ENCODE measurements at regions not wholly inside any gene's neighbourhood (a gene's known extent, or its start where the extent isn't known, plus 50 kb on each side); places are given as distances from the start of the nearest gene placed in this dataset.

- no peak for TF ChIP-seq EZH2phosphoT487 (IDR thresholded peaks at IDR 0.05; ENCODE audit: borderline replicate concordance, low read depth)
- TF ChIP-seq NFIC (IDR thresholded peaks at IDR 0.05; ENCODE audit: borderline replicate concordance) = no peak
- no peak for TF ChIP-seq ELF1 (IDR thresholded peaks at IDR 0.05)
- TF ChIP-seq YY1 (IDR thresholded peaks at IDR 0.05; ENCODE audit: low read depth) = no peak
- H3K9me3 ChIP-seq = no peaks in the 10 kb centered on the region
- ChIA-PET POLR2A (no interaction called here), CTCF (interaction anchor here (0.8 to 1.7 kb wide), 2 partner anchors 16 to 133 kb away, joined by 3 to 4 read pairs; no protein-coding TSS in a partner anchor)
- H4K20me1 ChIP-seq (ENCODE audit: insufficient read depth) = no peaks in the 10 kb centered on the region
- H3K36me3 ChIP-seq (replicated peaks in 1 of 2; ENCODE audit: control insufficient read depth in 1 of 2, insufficient read depth in 2 of 2, low read length in 1 of 2) = no peaks in the 10 kb centered on the region
- H3K9ac ChIP-seq = no peak overlapping the region
- no peak overlapping the region for H2AFZ ChIP-seq (ENCODE audit: low read depth)
- H3K4me3 ChIP-seq (ENCODE audit: low read depth in 2 of 2, low read length in 1 of 2) = no peak overlapping the region
- no peaks in the 10 kb centered on the region for H3K79me2 ChIP-seq (ENCODE audit: insufficient read depth)
- 60% methylated on average over 2 of the region's 2 CpGs for WGBS (ENCODE audit: low lambda C conversion rate)
- H3K4me1 ChIP-seq (ENCODE audit: control insufficient read depth in 1 of 2, insufficient read depth in 2 of 2, low read depth in 1 of 2, low read length in 1 of 2) = no peaks in the 10 kb centered on the region; a peak in 1 of 4 replicates
- no peak overlapping the region for H3K27ac ChIP-seq (ENCODE audit: low read depth in 2 of 2, low read length in 1 of 2)
- H3K9me2 ChIP-seq = no peaks in the 10 kb centered on the region
- H3K27me3 ChIP-seq (ENCODE audit: insufficient read depth) = no peaks in the 10 kb centered on the region
- DNase-seq = no peak
- no peak overlapping the region for H3K4me2 ChIP-seq
- H3F3A ChIP-seq (replicated peaks; ENCODE audit: insufficient read depth) = no peaks in the 10 kb centered on the region
These were observed 76.1 kb downstream of the ADRB2 start for GRCh38 chr5:148902478-148902877.

- Histone ChIP-seq H4K20me1 (ENCODE audit: insufficient read depth) (no peaks in the 10 kb centered on the region), H3K79me2 (ENCODE audit: insufficient read depth) (no peaks in the 10 kb centered on the region), H3K9ac (no peak overlapping the region), H3K27ac (ENCODE audit: low read depth in 2 of 2, low read length in 1 of 2) (no peak overlapping the region), H3K4me3 (ENCODE audit: low read depth in 2 of 2, low read length in 1 of 2) (no peak overlapping the region), H3K9me3 (no peaks in the 10 kb centered on the region), H3F3A (replicated peaks; ENCODE audit: insufficient read depth) (no peaks in the 10 kb centered on the region), H2AFZ (ENCODE audit: low read depth) (no peak overlapping the region), H3K27me3 (ENCODE audit: insufficient read depth) (no peaks in the 10 kb centered on the region), H3K4me2 (no peak overlapping the region), H3K4me1 (ENCODE audit: control insufficient read depth in 1 of 2, insufficient read depth in 2 of 2, low read depth in 1 of 2, low read length in 1 of 2) (no peaks in the 10 kb centered on the region; a peak in 1 of 4 replicates), H3K9me2 (no peaks in the 10 kb centered on the region), H3K36me3 (replicated peaks in 1 of 2; ENCODE audit: control insufficient read depth in 1 of 2, insufficient read depth in 2 of 2, low read length in 1 of 2) (no peaks in the 10 kb centered on the region)
- POLR2A ChIA-PET = no interaction called here
- TF ChIP-seq FOXM1 (IDR thresholded peaks at IDR 0.05; ENCODE audit: low read depth) (no peak), TCF12 (IDR thresholded peaks at IDR 0.05) (no peak), RCOR1 (IDR thresholded peaks at IDR 0.05; ENCODE audit: low read length) (no peak)
- CTCF ChIA-PET = interaction anchor here (1.0 to 1.8 kb wide), 3 partner anchors 54 to 211 kb away, joined by 3 to 5 read pairs (median 3); no protein-coding TSS in a partner anchor
- WGBS (ENCODE audit: low lambda C conversion rate) = 74% methylated on average over 2 of the region's 2 CpGs
- DNase-seq = no peak
These were observed 77.2 kb downstream of the ADRB2 start for GRCh38 chr5:148903587-148903986.

GRCh38 chr5:148904440-148904839 is 78.0 kb downstream of the ADRB2 start:
- ChIA-PET CTCF (interaction anchor here (1.0 to 1.8 kb wide), 4 partner anchors 53 to 210 kb away, joined by 3 to 5 read pairs (median 3); no protein-coding TSS in a partner anchor), POLR2A (no interaction called here)
- 88% methylated on average over 1 of the region's 1 CpG for WGBS (ENCODE audit: low lambda C conversion rate)

More at GRCh38 chr5:148904440-148904839, 78.0 kb downstream of the ADRB2 start:
- no peak overlapping the region for H2AFZ ChIP-seq (ENCODE audit: low read depth)
- H3K9me3 ChIP-seq = no peaks in the 10 kb centered on the region
- no peaks in the 10 kb centered on the region for H3K79me2 ChIP-seq (ENCODE audit: insufficient read depth)
- no peaks in the 10 kb centered on the region for H3K36me3 ChIP-seq (replicated peaks in 1 of 2; ENCODE audit: control insufficient read depth in 1 of 2, insufficient read depth in 2 of 2, low read length in 1 of 2)
- H3K9me2 ChIP-seq = no peaks in the 10 kb centered on the region
- no peak overlapping the region for H3K9ac ChIP-seq
- no peak overlapping the region for H3K4me3 ChIP-seq (ENCODE audit: low read depth in 2 of 2, low read length in 1 of 2)
- DNase-seq = no peak
- H3F3A ChIP-seq (replicated peaks; ENCODE audit: insufficient read depth) = no peaks in the 10 kb centered on the region
- H3K27ac ChIP-seq (ENCODE audit: low read depth in 2 of 2, low read length in 1 of 2) = no peak overlapping the region
- H3K4me1 ChIP-seq (ENCODE audit: control insufficient read depth in 1 of 2, insufficient read depth in 2 of 2, low read depth in 1 of 2, low read length in 1 of 2) = no peaks in the 10 kb centered on the region; a peak in 1 of 4 replicates
- no peaks in the 10 kb centered on the region for H3K27me3 ChIP-seq (ENCODE audit: insufficient read depth)
- H3K4me2 ChIP-seq = no peak overlapping the region
- no peak for TF ChIP-seq TCF12 (IDR thresholded peaks at IDR 0.05)
- TF ChIP-seq SIN3A (IDR thresholded peaks at IDR 0.05; ENCODE audit: borderline replicate concordance, low read depth, low read length) = no peak
- TF ChIP-seq PBX3 (IDR thresholded peaks at IDR 0.05) = no peak
- no peak for TF ChIP-seq TAF1 (IDR thresholded peaks at IDR 0.05; ENCODE audit: borderline replicate concordance, low read depth, low read length)
- no peak for TF ChIP-seq REST (IDR thresholded peaks at IDR 0.05; ENCODE audit: low read depth, low read length)
- TF ChIP-seq RAD21 (IDR thresholded peaks at IDR 0.05; ENCODE audit: low read length) = no peak
- TF ChIP-seq RFX5 (IDR thresholded peaks at IDR 0.05; ENCODE audit: low read length) = no peak
- TF ChIP-seq GATA2 (CRISPR knock-in tag; IDR thresholded peaks at IDR 0.05) = no peak
- no peak for TF ChIP-seq POLR2AphosphoS5 (IDR thresholded peaks at IDR 0.05; ENCODE audit: low read depth, low read length)
- TF ChIP-seq MAX (IDR thresholded peaks at IDR 0.05; ENCODE audit: low read depth) = no peak
- no peak for TF ChIP-seq EP300 (IDR thresholded peaks at IDR 0.05; ENCODE audit: borderline replicate concordance in 1 of 2, low read depth in 1 of 2, low read length in 1 of 2)
- no peaks in the 10 kb centered on the region for H4K20me1 ChIP-seq (ENCODE audit: insufficient read depth)
